Astrocyte (in vitro differentiated cells and primary cell): ENCODE measurements at regions not wholly inside any gene's neighbourhood (a gene's known extent, or its start where the extent isn't known, plus 50 kb on each side); places are given as distances from the start of the nearest gene placed in this dataset.

Experiments
- DNase-seq: peaks from one replicate; pipeline ENCODE4 v3.0.0-alpha.2; 2010; ENCODE audit warnings: low read depth
- FAIRE-seq: peaks from 2 replicates; lab custom pipeline; 2011; peaks lifted over from hg19 to GRCh38; lab: Jason Lieb, UNC
- H2AFZ ChIP-seq: 2 replicates; pipeline ENCODE4 v1.6.0; 2012; ENCODE audit warnings: low read depth, low read length, inconsistent platforms
- H3K27ac ChIP-seq: 2 replicates; pipeline ENCODE4 v1.5.1; 2011; ENCODE audit warnings: low read depth, low read length, inconsistent platforms
- H3K27me3 ChIP-seq: 2 replicates; pipeline ENCODE4 v1.6.0; 2011; ENCODE audit warnings: low read length, inconsistent platforms; ENCODE audit not compliant: insufficient read depth
- H3K36me3 ChIP-seq: 2 replicates; pipeline ENCODE4 v1.5.1; 2011; ENCODE audit warnings: low read length, inconsistent platforms; ENCODE audit not compliant: insufficient read depth
- H3K4me1 ChIP-seq: 2 replicates; pipeline ENCODE4 v1.5.1; 2011; ENCODE audit warnings: low read length, inconsistent platforms; ENCODE audit not compliant: insufficient read depth
- H3K4me2 ChIP-seq: 2 replicates; pipeline ENCODE4 v1.6.0; 2012; ENCODE audit warnings: low read length, inconsistent platforms
- H3K4me3 ChIP-seq: 2 replicates; pipeline ENCODE4 v1.5.1; 2011; ENCODE audit warnings: low read depth, mild to moderate bottlenecking, low read length, inconsistent platforms; ENCODE audit not compliant: insufficient read depth
- H3K79me2 ChIP-seq: 2 replicates; pipeline ENCODE4 v1.6.0; 2012; ENCODE audit warnings: mild to moderate bottlenecking, low read length, inconsistent platforms; ENCODE audit not compliant: insufficient read depth
- H3K9ac ChIP-seq: 2 replicates; pipeline ENCODE4 v1.6.0; 2012; ENCODE audit warnings: mild to moderate bottlenecking, low read length, inconsistent platforms
- H3K9me3 ChIP-seq: 2 replicates; pipeline ENCODE4 v1.5.1; 2012; ENCODE audit warnings: low read depth, mild to moderate bottlenecking, low read length, inconsistent platforms; ENCODE audit not compliant: insufficient read depth
- H4K20me1 ChIP-seq: 2 replicates; pipeline ENCODE4 v1.6.0; 2012; ENCODE audit warnings: low read length, inconsistent platforms; ENCODE audit not compliant: insufficient read depth
- H3K27ac Mint-ChIP-seq: one replicate; pipeline ENCODE4 v1.8.0; 2021; ENCODE audit warnings: mild to moderate bottlenecking, mixed read lengths; ENCODE audit not compliant: unreplicated experiment
- H3K27me3 Mint-ChIP-seq: one replicate; pipeline ENCODE4 v1.8.0; 2021; ENCODE audit warnings: low read depth, mixed read lengths; ENCODE audit not compliant: unreplicated experiment
- H3K36me3 Mint-ChIP-seq: one replicate; pipeline ENCODE4 v1.8.0; 2021; ENCODE audit warnings: low read depth, mixed read lengths; ENCODE audit not compliant: unreplicated experiment
- H3K4me1 Mint-ChIP-seq: one replicate; pipeline ENCODE4 v1.8.0; 2021; ENCODE audit warnings: low read depth, mixed read lengths; ENCODE audit not compliant: unreplicated experiment
- H3K4me3 Mint-ChIP-seq: one replicate; pipeline ENCODE4 v1.8.0; 2021; ENCODE audit warnings: mild to moderate bottlenecking, moderate library complexity, mixed read lengths; ENCODE audit not compliant: unreplicated experiment
- H3K9me3 Mint-ChIP-seq: one replicate; pipeline ENCODE4 v1.8.0; 2021; ENCODE audit warnings: mild to moderate bottlenecking, mixed read lengths; ENCODE audit not compliant: unreplicated experiment
- CTCF ChIP-seq: IDR thresholded peaks from 2 replicates; pipeline ENCODE4 v1.5.1; 2011; ENCODE audit warnings: low read depth, mild to moderate bottlenecking, inconsistent platforms, low read length, moderate library complexity; ENCODE audit not compliant: insufficient read depth
- EZH2 ChIP-seq: IDR thresholded peaks from 2 replicates; pipeline ENCODE4 v1.6.1; 2012; ENCODE audit warnings: mild to moderate bottlenecking, low read length, inconsistent platforms; ENCODE audit not compliant: insufficient read depth

- Histone ChIP-seq H3K79me2 (no peaks in the 10 kb centered on the region), H3K36me3 (no peaks in the 10 kb centered on the region), H3K9me3 (no peaks in the 10 kb centered on the region), H3K9ac (no peak overlapping the region), H3K4me1 (peaks cover 55% of the 10 kb centered on the region), H3K4me2 (peak overlapping the region; percentile 38), H3K4me3 (no peak overlapping the region), H3K27me3 (no peaks in the 10 kb centered on the region), H3K27ac (peak overlapping the region; percentile 68), H2AFZ (no peak overlapping the region), H4K20me1 (no peaks in the 10 kb centered on the region)
- Mint-ChIP-seq H3K4me1 (peaks cover 57% of the 10 kb centered on the region), H3K36me3 (no peaks in the 10 kb centered on the region), H3K4me3 (peak overlapping the region; percentile 47), H3K9me3 (no peaks in the 10 kb centered on the region), H3K27me3 (no peaks in the 10 kb centered on the region), H3K27ac (peak overlapping the region; percentile 97)
- FAIRE-seq: no peak
- DNase-seq: no peak
- TF ChIP-seq CTCF (no peak), EZH2 (no peak)
Observed at GRCh38 chr13:106377931-106378662, 157.4 kb downstream of the EFNB2 start.

- Mint-ChIP-seq H3K4me3 (peak overlapping the region; percentile 23), H3K27me3 (no peaks in the 10 kb centered on the region), H3K4me1 (peaks cover 62% of the 10 kb centered on the region), H3K27ac (peak overlapping the region; percentile 94), H3K9me3 (no peaks in the 10 kb centered on the region), H3K36me3 (no peaks in the 10 kb centered on the region)
- Histone ChIP-seq H3K79me2 (no peaks in the 10 kb centered on the region), H3K4me3 (no peak overlapping the region), H3K9ac (peak overlapping the region; percentile 61), H3K36me3 (no peaks in the 10 kb centered on the region), H4K20me1 (no peaks in the 10 kb centered on the region), H3K27me3 (no peaks in the 10 kb centered on the region), H3K9me3 (no peaks in the 10 kb centered on the region), H2AFZ (no peak overlapping the region), H3K4me1 (peaks cover 62% of the 10 kb centered on the region), H3K4me2 (peak overlapping the region; percentile 69), H3K27ac (peak overlapping the region; percentile 84)
- DNase-seq (no peak), FAIRE-seq (no peak)
- TF ChIP-seq CTCF (no peak), EZH2 (no peak)
Observed at GRCh38 chr13:106377341-106377740, 158.1 kb downstream of the EFNB2 start.

- Histone ChIP-seq H3K4me3 (no peak overlapping the region), H3K9ac (peak overlapping the region; percentile 61), H3K9me3 (no peaks in the 10 kb centered on the region), H2AFZ (peak overlapping the region; percentile 15), H3K4me2 (peak overlapping the region; percentile 69), H3K27me3 (no peaks in the 10 kb centered on the region), H3K36me3 (no peaks in the 10 kb centered on the region), H3K4me1 (peaks cover 66% of the 10 kb centered on the region), H3K79me2 (no peaks in the 10 kb centered on the region), H4K20me1 (no peaks in the 10 kb centered on the region), H3K27ac (peak overlapping the region; percentile 84)
- Mint-ChIP-seq H3K27ac (peak overlapping the region; percentile 94), H3K36me3 (no peaks in the 10 kb centered on the region), H3K9me3 (no peaks in the 10 kb centered on the region), H3K4me3 (peak overlapping the region; percentile 23), H3K27me3 (no peaks in the 10 kb centered on the region), H3K4me1 (peaks cover 65% of the 10 kb centered on the region)
- DNase-seq (peak; percentile 97), FAIRE-seq (peak; percentile 91)
- TF ChIP-seq CTCF (peak; percentile 51), EZH2 (no peak)
Observed at GRCh38 chr13:106376401-106377112, 158.9 kb downstream of the EFNB2 start.
